ENCODE measurements at regions not wholly inside any gene's neighbourhood (a gene's known extent, or its start where the extent isn't known, plus 50 kb on each side); places are given as distances from the start of the nearest gene placed in this dataset.

GRCh38 chr6:14275493-14275851, 157.9 kb downstream of the CD83 start:
- DNase-seq (ENCODE audit: low read depth) = no peak

GRCh38 chr6:14276071-14276470, 158.5 kb downstream of the CD83 start:
- DNase-seq (ENCODE audit: low read depth) = no peak

- peak; percentile 22 for DNase-seq (ENCODE audit: low read depth)
Measured at GRCh38 chr6:14276667-14277404, 159.3 kb downstream of the CD83 start.

- no peak for DNase-seq (ENCODE audit: low read depth)
Measured at GRCh38 chr6:14277405-14277930, 159.9 kb downstream of the CD83 start.

- no peak for DNase-seq (ENCODE audit: low read depth)
Measured at GRCh38 chr6:14278006-14278405, 160.4 kb downstream of the CD83 start.

GRCh38 chr6:14278446-14278845, 160.9 kb downstream of the CD83 start:
- no peak for DNase-seq (ENCODE audit: low read depth)

GRCh38 chr6:14280006-14280510, 162.5 kb downstream of the CD83 start:
- no peak for DNase-seq (ENCODE audit: low read depth)

GRCh38 chr6:14280766-14281293, 163.3 kb downstream of the CD83 start:
- DNase-seq (ENCODE audit: low read depth) = no peak

- no peak for DNase-seq (ENCODE audit: low read depth)
Measured at GRCh38 chr6:14281811-14282660, 164.5 kb downstream of the CD83 start.

- no peak for DNase-seq (ENCODE audit: low read depth)
Measured at GRCh38 chr6:14282854-14283505, 165.4 kb downstream of the CD83 start.

- no peak for DNase-seq (ENCODE audit: low read depth)
Measured at GRCh38 chr6:14283600-14284235, 166.1 kb downstream of the CD83 start.

- DNase-seq (ENCODE audit: low read depth) = no peak
Measured at GRCh38 chr6:14284969-14285590, 167.5 kb downstream of the CD83 start.

GRCh38 chr6:14286144-14286543, 168.6 kb downstream of the CD83 start:
- no peak for DNase-seq (ENCODE audit: low read depth)

GRCh38 chr6:14286634-14287428, 169.3 kb downstream of the CD83 start:
- no peak for DNase-seq (ENCODE audit: low read depth)

GRCh38 chr6:14287707-14288106, 170.1 kb downstream of the CD83 start:
- DNase-seq (ENCODE audit: low read depth) = no peak

GRCh38 chr6:14288910-14289309, 171.3 kb downstream of the CD83 start:
- no peak for DNase-seq (ENCODE audit: low read depth)

- DNase-seq (ENCODE audit: low read depth) = no peak
Measured at GRCh38 chr6:14290041-14290771, 172.6 kb downstream of the CD83 start.

GRCh38 chr6:14290772-14291330, 173.3 kb downstream of the CD83 start:
- DNase-seq (ENCODE audit: low read depth) = no peak

- no peak for DNase-seq (ENCODE audit: low read depth)
Measured at GRCh38 chr6:14291331-14291730, 173.8 kb downstream of the CD83 start.

Measured in stimulated activated CD4-positive, alpha-beta T cell treated with anti-CD3 and anti-CD28 coated beads, Interleukin-2, amount 100 ng/mL, for 4 hours (primary cell).